ENCODE measurements at regions not wholly inside any gene's neighbourhood (a gene's known extent, or its start where the extent isn't known, plus 50 kb on each side); places are given as distances from the start of the nearest gene placed in this dataset.

DNA sequence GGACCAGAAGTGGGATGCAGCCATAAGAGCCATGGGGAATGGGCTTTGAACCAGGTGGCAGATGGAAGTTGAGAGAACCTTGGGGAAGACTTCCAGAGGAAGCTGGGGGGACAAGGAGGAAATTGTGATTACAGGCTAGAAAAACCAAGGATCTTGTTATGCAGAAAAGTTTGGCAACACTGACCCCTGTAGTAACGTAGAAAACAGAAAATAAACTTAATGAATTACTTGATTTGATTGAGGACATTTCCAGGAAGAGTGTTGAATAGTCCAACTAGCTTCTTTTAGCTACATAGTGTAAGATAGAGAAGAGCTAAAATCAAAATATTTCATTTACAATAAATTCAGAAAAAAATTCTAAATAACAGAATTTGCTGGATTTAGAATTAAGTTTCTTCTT lies 91.9 kb upstream of the GPC1 start:
- TF ChIP-seq, protein P1, sequence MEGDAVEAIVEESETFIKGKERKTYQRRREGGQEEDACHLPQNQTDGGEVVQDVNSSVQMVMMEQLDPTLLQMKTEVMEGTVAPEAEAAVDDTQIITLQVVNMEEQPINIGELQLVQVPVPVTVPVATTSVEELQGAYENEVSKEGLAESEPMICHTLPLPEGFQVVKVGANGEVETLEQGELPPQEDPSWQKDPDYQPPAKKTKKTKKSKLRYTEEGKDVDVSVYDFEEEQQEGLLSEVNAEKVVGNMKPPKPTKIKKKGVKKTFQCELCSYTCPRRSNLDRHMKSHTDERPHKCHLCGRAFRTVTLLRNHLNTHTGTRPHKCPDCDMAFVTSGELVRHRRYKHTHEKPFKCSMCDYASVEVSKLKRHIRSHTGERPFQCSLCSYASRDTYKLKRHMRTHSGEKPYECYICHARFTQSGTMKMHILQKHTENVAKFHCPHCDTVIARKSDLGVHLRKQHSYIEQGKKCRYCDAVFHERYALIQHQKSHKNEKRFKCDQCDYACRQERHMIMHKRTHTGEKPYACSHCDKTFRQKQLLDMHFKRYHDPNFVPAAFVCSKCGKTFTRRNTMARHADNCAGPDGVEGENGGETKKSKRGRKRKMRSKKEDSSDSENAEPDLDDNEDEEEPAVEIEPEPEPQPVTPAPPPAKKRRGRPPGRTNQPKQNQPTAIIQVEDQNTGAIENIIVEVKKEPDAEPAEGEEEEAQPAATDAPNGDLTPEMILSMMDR (IDR thresholded peaks at IDR 0.05): no peak
- TF ChIP-seq POLR2AphosphoS5 (IDR thresholded peaks at IDR 0.05; ENCODE audit: insufficient read depth in 1 of 2, low read depth in 1 of 2) (no peak), POLR2A (IDR thresholded peaks at IDR 0.05) (no peak)
